PC-3 (cell line): ENCODE measurements at regions not wholly inside any gene's neighbourhood (a gene's known extent, or its start where the extent isn't known, plus 50 kb on each side); places are given as distances from the start of the nearest gene placed in this dataset.
"Not testable (repeated sequence)": the region's sequence is repeated elsewhere in the genome, so short reads cannot be mapped to it uniquely, and the experiment has no call there.

Experiments
- CTCF ChIP-seq: fragments of 300-600 bp; sonication (generic); conservative IDR thresholded peaks from 2 replicates; pipeline ENCODE4 v1.5.1; 2017; ENCODE audit warnings: antibody characterized with exemption, low read depth, mild to moderate bottlenecking, low read length
- EZH2 ChIP-seq: fragments of 300-600 bp; sonication (generic); IDR thresholded peaks from one replicate; pipeline ENCODE4 v1.6.1; 2017; ENCODE audit warnings: antibody characterized with exemption, mild to moderate bottlenecking, low read length; ENCODE audit not compliant: unreplicated experiment

DNA sequence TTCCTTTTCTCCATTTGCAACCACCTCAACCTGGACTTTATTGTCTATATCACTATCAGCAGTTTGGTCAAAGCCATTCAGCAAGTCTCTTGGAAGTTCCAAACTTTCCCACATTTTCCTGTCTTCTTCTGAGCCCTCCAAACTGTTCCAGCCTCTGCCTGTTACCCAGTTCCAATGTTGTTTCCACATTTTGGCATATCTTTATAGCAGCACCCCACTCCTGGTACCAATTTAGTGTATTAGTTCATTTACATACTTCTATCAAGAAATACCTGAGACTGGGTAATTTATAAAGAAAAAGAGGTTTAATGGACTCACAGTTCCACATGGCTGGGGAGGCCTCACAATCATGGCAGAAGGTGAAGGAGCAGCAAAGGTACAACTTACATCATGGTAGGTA, 90.4 kb upstream of the NETO1 start:
- TF ChIP-seq CTCF, EZH2: not testable (repeated sequence)
